H9 (cell line): ENCODE measurements at regions not wholly inside any gene's neighbourhood (a gene's known extent, or its start where the extent isn't known, plus 50 kb on each side); places are given as distances from the start of the nearest gene placed in this dataset.
A peak's percentile ranks its signal among the peaks of the same experiment; 100 is the strongest.

Experiments used
- DNase-seq: peaks from one replicate; pipeline ENCODE4 v3.0.0-alpha.2; 2017
- H2AFZ ChIP-seq: one replicate; pipeline ENCODE4 v1.6.1; 2013; ENCODE audit warnings: mild to moderate bottlenecking, low read length, control low read depth, moderate library complexity
- H2AK5ac ChIP-seq: 2 replicates; pipeline ENCODE4 v1.6.1; 2013; ENCODE audit warnings: low read length, control low read depth, mixed read lengths; ENCODE audit not compliant: insufficient read length
- H2BK120ac ChIP-seq: one replicate; pipeline ENCODE4 v1.6.1; 2013; ENCODE audit warnings: low read depth, mild to moderate bottlenecking, low read length, control low read depth, inconsistent platforms; ENCODE audit not compliant: poor library complexity, severe bottlenecking
- H2BK12ac ChIP-seq: 2 replicates; pipeline ENCODE4 v1.6.1; 2013; ENCODE audit warnings: low read length, control low read depth, mixed read lengths, low read depth; ENCODE audit not compliant: insufficient read length
- H2BK15ac ChIP-seq: 2 replicates; pipeline ENCODE4 v1.6.1; 2013; ENCODE audit warnings: low read depth, low read length, control low read depth
- H2BK20ac ChIP-seq: one replicate; pipeline ENCODE4 v1.6.1; 2013; ENCODE audit warnings: low read depth, mild to moderate bottlenecking, low read length, control low read depth, inconsistent platforms; ENCODE audit not compliant: poor library complexity, severe bottlenecking
- H2BK5ac ChIP-seq: 2 replicates; pipeline ENCODE4 v1.6.1; 2013; ENCODE audit warnings: low read length, control low read depth, mixed read lengths; ENCODE audit not compliant: insufficient read length
- H3K14ac ChIP-seq: 2 replicates; pipeline ENCODE4 v1.6.1; 2013; ENCODE audit warnings: low read length, control low read depth; ENCODE audit not compliant: insufficient read depth
- H3K18ac ChIP-seq: 2 replicates; pipeline ENCODE4 v1.6.1; 2013; ENCODE audit warnings: low read depth, mild to moderate bottlenecking, mixed read lengths, low read length, control low read depth; ENCODE audit not compliant: insufficient read length
- H3K23ac ChIP-seq: 2 replicates; pipeline ENCODE4 v1.6.1; 2013; ENCODE audit warnings: low read length, control low read depth, mixed read lengths, low read depth; ENCODE audit not compliant: insufficient read length
- H3K23me2 ChIP-seq: 2 replicates; pipeline ENCODE4 v1.6.1; 2013; ENCODE audit warnings: low read depth, mild to moderate bottlenecking, mixed read lengths, low read length, control low read depth; ENCODE audit not compliant: insufficient read length, poor library complexity, severe bottlenecking
- H3K27ac ChIP-seq: 2 replicates; pipeline ENCODE4 v1.5.1; 2013; ENCODE audit warnings: low read length, control low read depth, mixed read lengths, low read depth; ENCODE audit not compliant: insufficient read length
- H3K27me3 ChIP-seq: 2 replicates; pipeline ENCODE4 v1.6.1; 2013; ENCODE audit warnings: low read length, control low read depth, inconsistent platforms; ENCODE audit not compliant: insufficient read depth
- H3K4ac ChIP-seq: 2 replicates; pipeline ENCODE4 v1.6.1; 2013; ENCODE audit warnings: low read depth, mild to moderate bottlenecking, control low read depth, inconsistent platforms, low read length, moderate library complexity
- H3K4me1 ChIP-seq: 2 replicates; pipeline ENCODE4 v1.6.1; 2013; ENCODE audit warnings: low read length, control low read depth, inconsistent platforms; ENCODE audit not compliant: insufficient read depth
- H3K4me2 ChIP-seq: 2 replicates; pipeline ENCODE4 v1.6.1; 2013; ENCODE audit warnings: low read length, control low read depth, mixed read lengths; ENCODE audit not compliant: insufficient read length, insufficient read depth
- H3K56ac ChIP-seq: 2 replicates; pipeline ENCODE4 v1.6.1; 2013; ENCODE audit warnings: low read depth, mild to moderate bottlenecking, mixed read lengths, low read length, control low read depth; ENCODE audit not compliant: insufficient read length
- H3K79me1 ChIP-seq: 2 replicates; pipeline ENCODE4 v1.6.1; 2013; ENCODE audit warnings: low read depth, mild to moderate bottlenecking, moderate library complexity, low read length, control low read depth, inconsistent platforms; ENCODE audit not compliant: insufficient read depth, poor library complexity, severe bottlenecking
- H3K79me2 ChIP-seq: 2 replicates; pipeline ENCODE4 v1.6.1; 2013; ENCODE audit warnings: low read length, control low read depth, inconsistent platforms; ENCODE audit not compliant: insufficient read depth
- H3K9ac ChIP-seq: 2 replicates; pipeline ENCODE4 v1.6.1; 2013; ENCODE audit warnings: low read length, control low read depth, mixed read lengths; ENCODE audit not compliant: insufficient read length; ENCODE audit errors: extremely low read depth
- H3K9me3 ChIP-seq: one replicate; pipeline ENCODE4 v1.6.1; 2013; ENCODE audit warnings: low read depth, low read length, inconsistent platforms; ENCODE audit not compliant: control insufficient read depth
- H3T11ph ChIP-seq: one replicate; pipeline ENCODE4 v1.6.1; 2013; ENCODE audit warnings: mild to moderate bottlenecking, low read length, control low read depth, inconsistent platforms
- H4K20me1 ChIP-seq: one replicate; pipeline ENCODE4 v1.6.1; 2013; ENCODE audit not compliant: control insufficient read depth, insufficient read length, insufficient read depth
- H4K5ac ChIP-seq: 2 replicates; pipeline ENCODE4 v1.6.1; 2013; ENCODE audit warnings: low read depth, mild to moderate bottlenecking, mixed read lengths, low read length, control low read depth; ENCODE audit not compliant: insufficient read length
- H4K8ac ChIP-seq: replicated peaks from 2 replicates; pipeline ENCODE4 v1.6.1; 2013; ENCODE audit warnings: low read length, control low read depth, mixed read lengths, low read depth; ENCODE audit not compliant: insufficient read length
- H4K91ac ChIP-seq: 2 replicates; pipeline ENCODE4 v1.6.1; 2013; ENCODE audit warnings: low read depth, mild to moderate bottlenecking, moderate library complexity, mixed read lengths, low read length, control low read depth; ENCODE audit not compliant: insufficient read length
- H3K27ac Mint-ChIP-seq, 3 experiments: 2 replicates in 2 of 3; 3 replicates in 1 of 3; pipeline ENCODE4 v1.8.0; 2020 to 2021; ENCODE audit warnings: mixed read lengths in 3 of 3, mild to moderate bottlenecking in 1 of 3, moderate library complexity in 1 of 3
- H3K27me3 Mint-ChIP-seq: 2 replicates; pipeline ENCODE4 v1.8.0; 2021; ENCODE audit warnings: low read depth, mild to moderate bottlenecking, moderate library complexity, mixed read lengths
- H3K36me3 Mint-ChIP-seq, 3 experiments: 2 replicates in 2 of 3; 3 replicates in 1 of 3; pipeline ENCODE4 v1.8.0; 2020 to 2021; ENCODE audit warnings: low read depth in 3 of 3, mixed read lengths in 3 of 3; ENCODE audit not compliant: insufficient read depth in 1 of 3
- H3K4me1 Mint-ChIP-seq, 2 experiments: 2 replicates each; pipeline ENCODE4 v1.8.0; 2020; ENCODE audit warnings: mixed read lengths in 2 of 2
- H3K4me3 Mint-ChIP-seq, 2 experiments: 2 replicates in 1 of 2; 3 replicates in 1 of 2; pipeline ENCODE4 v1.8.0; 2020 to 2021; ENCODE audit warnings: mild to moderate bottlenecking in 2 of 2, mixed read lengths in 2 of 2, moderate library complexity in 1 of 2
- H3K9me3 Mint-ChIP-seq, 2 experiments: 2 replicates in 1 of 2; 3 replicates in 1 of 2; pipeline ENCODE4 v1.8.0; 2020; ENCODE audit warnings: mild to moderate bottlenecking in 2 of 2, mixed read lengths in 2 of 2, moderate library complexity in 1 of 2
- CTCF ChIP-seq: fragments of 200-600 bp; sonication (generic); conservative IDR thresholded peaks from 3 replicates; pipeline ENCODE4 v1.8.0; 2021; ENCODE audit warnings: antibody characterized with exemption, mild to moderate bottlenecking
- WGBS: extraction: QIAGEN DNeasy Blood & Tissue Kit; methylation state at CpG from one replicate; pipeline ENCODE4 v1.1.7; 2013; ENCODE audit warnings: missing lambda C conversion rate, low lambda C conversion rate, mixed read lengths; ENCODE audit not compliant: insufficient read length; ENCODE audit errors: extremely low coverage; 5-methylcytosine and 5-hydroxymethylcytosine counted together

DNA sequence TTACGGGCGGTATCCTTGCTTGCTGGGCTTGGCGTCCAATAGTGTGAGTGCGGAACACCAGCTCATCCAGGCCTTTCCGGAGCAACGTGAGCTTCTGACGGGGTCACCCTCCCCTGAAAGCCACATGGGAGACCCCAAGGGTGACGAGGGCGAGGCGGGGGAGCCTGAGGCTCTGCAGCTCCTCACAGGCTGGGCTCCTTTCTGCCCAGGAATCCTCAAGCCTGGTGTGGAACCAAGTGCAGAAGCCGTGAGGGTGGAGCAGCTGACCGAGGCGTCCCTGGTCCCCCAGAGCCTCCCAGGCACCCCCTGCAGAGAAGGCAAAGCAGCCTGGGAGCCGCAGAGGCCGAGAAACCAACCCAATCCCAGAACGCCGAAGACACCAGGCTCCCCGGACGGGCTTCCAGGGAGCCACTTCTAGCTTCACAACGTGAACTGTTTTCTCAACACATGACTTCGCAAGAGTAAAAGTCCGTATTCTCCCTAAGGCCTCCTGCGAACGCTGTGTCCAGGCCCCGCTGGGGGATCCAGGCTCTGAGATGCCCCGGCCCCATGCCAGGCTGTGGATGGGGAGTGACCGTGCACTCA is 530.3 kb downstream of the BRD1 start:
- Mint-ChIP-seq H3K9me3 (peaks cover 0 to 10% of the 10 kb centered on the region in 2 experiments; a peak in 4 of 5 replicates), H3K27me3 (peaks cover 26% of the 10 kb centered on the region), H3K36me3 (peaks cover 0 to 6% (median 0%) of the 10 kb centered on the region in 3 experiments; a peak in 3 of 7 replicates), H3K27ac (no peak overlapping the region), H3K4me1 (peaks cover 4% of the 10 kb centered on the region in 2 experiments), H3K4me3 (no peak overlapping the region)
- H3K18ac ChIP-seq = no peak overlapping the region
- H3K4me2 ChIP-seq = no peak overlapping the region
- H3K23me2 ChIP-seq = no peaks in the 10 kb centered on the region
- H3K56ac ChIP-seq = no peak overlapping the region
- no peak overlapping the region for H3K27ac ChIP-seq
- no peaks in the 10 kb centered on the region for H4K20me1 ChIP-seq
- no peaks in the 10 kb centered on the region for H3K27me3 ChIP-seq
- no peak overlapping the region for H3K4ac ChIP-seq
- no peak overlapping the region for H4K8ac ChIP-seq
- no peaks in the 10 kb centered on the region for H3K9me3 ChIP-seq
- H2AFZ ChIP-seq = no peak overlapping the region
- no peak for TF ChIP-seq CTCF
- no peaks in the 10 kb centered on the region for H3K79me2 ChIP-seq
- no peak overlapping the region for H2BK5ac ChIP-seq
- no peaks in the 10 kb centered on the region; the same call in 1 of the 2 replicates for H3K4me1 ChIP-seq
- H2BK12ac ChIP-seq = no peak overlapping the region
- peak; percentile 17 for DNase-seq
- H3T11ph ChIP-seq = no peak overlapping the region
- no peak overlapping the region for H2BK120ac ChIP-seq
- no peak overlapping the region for H4K91ac ChIP-seq
- no peak overlapping the region for H2BK20ac ChIP-seq
- WGBS = no CpG with 5 or more reads among the region's 27 CpGs
- H2AK5ac ChIP-seq = no peak overlapping the region
- H3K23ac ChIP-seq = no peak overlapping the region
- H3K79me1 ChIP-seq = no peaks in the 10 kb centered on the region
- H3K9ac ChIP-seq = no peak overlapping the region
- H4K5ac ChIP-seq = no peak overlapping the region
- no peak overlapping the region for H2BK15ac ChIP-seq
- no peak overlapping the region; the same call in 1 of the 2 replicates for H3K14ac ChIP-seq
